Liver (tissue), 8 donors: ENCODE measurements at regions not wholly inside any gene's neighbourhood (a gene's known extent, or its start where the extent isn't known, plus 50 kb on each side); places are given as distances from the start of the nearest gene placed in this dataset.

Experiments
- DNase-seq: peaks from one replicate; pipeline ENCODE4 v3.0.0-alpha.2; 2017; ENCODE audit warnings: low spot score
- H3K27ac ChIP-seq, 2 donors: one replicate each; pipeline ENCODE4 v1.7.0; 2013; ENCODE audit warnings: inconsistent platforms in 2 of 2, low read length in 2 of 2, control low read depth in 1 of 2, low read depth in 1 of 2, mild to moderate bottlenecking in 1 of 2
- H3K27me3 ChIP-seq, 4 donors: one replicate each; pipeline versions ENCODE4 v1.6.1 to v1.7.0; 2013; ENCODE audit warnings: low read length in 3 of 4, inconsistent platforms in 1 of 4, mild to moderate bottlenecking in 1 of 4, moderate library complexity in 1 of 4; ENCODE audit not compliant: control insufficient read depth in 4 of 4, insufficient read depth in 4 of 4
- H3K36me3 ChIP-seq, 4 donors: one replicate each; pipeline versions ENCODE4 v1.6.1 to v1.7.0; 2013; ENCODE audit warnings: low read length in 3 of 4, mild to moderate bottlenecking in 3 of 4, low read depth in 1 of 4, moderate library complexity in 1 of 4; ENCODE audit not compliant: control insufficient read depth in 4 of 4, insufficient read depth in 3 of 4
- H3K4me1 ChIP-seq, 4 donors: one replicate each; pipeline versions ENCODE4 v1.6.1 to v1.7.0; 2013; ENCODE audit warnings: low read length in 3 of 4, mild to moderate bottlenecking in 3 of 4, moderate library complexity in 1 of 4; ENCODE audit not compliant: control insufficient read depth in 4 of 4, insufficient read depth in 4 of 4
- H3K4me3 ChIP-seq, 3 donors: one replicate each; pipeline versions ENCODE4 v1.6.1 to v1.7.0; 2013; ENCODE audit warnings: low read length in 3 of 3, control low read depth in 1 of 3, low read depth in 1 of 3, mild to moderate bottlenecking in 1 of 3
- H3K9ac ChIP-seq, 2 donors: one replicate each; pipeline ENCODE4 v1.7.0; 2013; ENCODE audit warnings: low read length in 2 of 2, mild to moderate bottlenecking in 2 of 2, moderate library complexity in 2 of 2, control low read depth in 1 of 2, low read depth in 1 of 2
- H3K9me3 ChIP-seq, 4 donors: one replicate each; pipeline versions ENCODE4 v1.6.1 to v1.7.0; 2013; ENCODE audit warnings: low read length in 3 of 4; ENCODE audit not compliant: control insufficient read depth in 4 of 4
- EGR1 ChIP-seq, 2 donors: IDR thresholded peaks; 2 replicates each; pipeline ENCODE4 v1.6.1; 2016 to 2018; ENCODE audit warnings: antibody characterized with exemption in 2 of 2, low read depth in 2 of 2
- FOXA1 ChIP-seq: IDR thresholded peaks from 2 replicates; pipeline ENCODE4 v1.6.1; 2016; ENCODE audit warnings: antibody characterized with exemption
- FOXA2 ChIP-seq: IDR thresholded peaks from 2 replicates; pipeline ENCODE4 v1.6.1; 2016; ENCODE audit warnings: antibody characterized with exemption
- GABPA ChIP-seq, 2 donors: IDR thresholded peaks in 1 of 2; conservative IDR thresholded peaks in 1 of 2; 2 replicates each; pipeline ENCODE4 v1.6.1; 2016; ENCODE audit warnings: antibody characterized with exemption in 2 of 2, mild to moderate bottlenecking in 1 of 2, moderate library complexity in 1 of 2
- HNF4A ChIP-seq, 2 donors: conservative IDR thresholded peaks; 2 replicates each; pipeline ENCODE4 v1.6.1; 2016; ENCODE audit warnings: antibody characterized with exemption in 2 of 2, mild to moderate bottlenecking in 2 of 2
- HNF4G ChIP-seq: IDR thresholded peaks from 2 replicates; pipeline ENCODE4 v1.6.1; 2016; ENCODE audit warnings: antibody characterized with exemption
- JUND ChIP-seq, 2 donors: IDR thresholded peaks; 2 replicates each; pipeline ENCODE4 v1.6.1; 2016; ENCODE audit warnings: antibody characterized with exemption in 2 of 2
- NR2F2 ChIP-seq: IDR thresholded peaks from 2 replicates; pipeline ENCODE4 v1.6.1; 2016; ENCODE audit warnings: antibody characterized with exemption
- RAD21 ChIP-seq, 2 donors: IDR thresholded peaks; 2 replicates each; pipeline ENCODE4 v1.6.1; 2016; ENCODE audit warnings: antibody characterized with exemption in 2 of 2, mild to moderate bottlenecking in 2 of 2
- RXRA ChIP-seq, 2 donors: IDR thresholded peaks; 2 replicates each; pipeline ENCODE4 v1.6.1; 2017 to 2018; ENCODE audit warnings: antibody characterized with exemption in 2 of 2, mild to moderate bottlenecking in 1 of 2
- SP1 ChIP-seq: IDR thresholded peaks from 2 replicates; pipeline ENCODE4 v1.6.1; 2018; ENCODE audit warnings: antibody characterized with exemption, mild to moderate bottlenecking
- TAF1 ChIP-seq: conservative IDR thresholded peaks from 2 replicates; pipeline ENCODE4 v1.6.1; 2016; ENCODE audit warnings: antibody characterized with exemption, mild to moderate bottlenecking
- YY1 ChIP-seq: IDR thresholded peaks from 2 replicates; pipeline ENCODE4 v1.6.1; 2016; ENCODE audit warnings: antibody characterized with exemption, mild to moderate bottlenecking
- WGBS: extraction: QIAGEN DNeasy Blood & Tissue Kit; methylation state at CpG from one replicate; pipeline ENCODE4 v1.1.7; 2013; 5-methylcytosine and 5-hydroxymethylcytosine counted together
- TF ChIP-seq, protein P1 (sequence below): IDR thresholded peaks from 2 replicates; pipeline ENCODE4 v1.6.1; 2016; ENCODE audit warnings: antibody characterized with exemption, mild to moderate bottlenecking
- TF ChIP-seq, protein P2 (sequence below): fragments of 150-350 bp; IDR thresholded peaks from 2 replicates; pipeline ENCODE4 v1.5.1; 2017; ENCODE audit warnings: improper control_type of control experiment, low read depth, low read length; ENCODE audit not compliant: missing input control
- TF ChIP-seq, protein P3 (sequence below): IDR thresholded peaks from 2 replicates; pipeline ENCODE4 v1.6.1; 2016; ENCODE audit warnings: antibody characterized with exemption
- TF ChIP-seq, protein P4 (sequence below): IDR thresholded peaks from 2 replicates; pipeline ENCODE4 v1.6.1; 2016; ENCODE audit warnings: antibody characterized with exemption
- TF ChIP-seq, protein P5 (sequence below): IDR thresholded peaks from 2 replicates; pipeline ENCODE4 v1.6.1; 2016; ENCODE audit warnings: antibody characterized with exemption
- donor health status: healthy.
- donor health status: healthy.
- donor health status: healthy.
- donor health status: healthy.
- donor health status: healthy.

DNA sequence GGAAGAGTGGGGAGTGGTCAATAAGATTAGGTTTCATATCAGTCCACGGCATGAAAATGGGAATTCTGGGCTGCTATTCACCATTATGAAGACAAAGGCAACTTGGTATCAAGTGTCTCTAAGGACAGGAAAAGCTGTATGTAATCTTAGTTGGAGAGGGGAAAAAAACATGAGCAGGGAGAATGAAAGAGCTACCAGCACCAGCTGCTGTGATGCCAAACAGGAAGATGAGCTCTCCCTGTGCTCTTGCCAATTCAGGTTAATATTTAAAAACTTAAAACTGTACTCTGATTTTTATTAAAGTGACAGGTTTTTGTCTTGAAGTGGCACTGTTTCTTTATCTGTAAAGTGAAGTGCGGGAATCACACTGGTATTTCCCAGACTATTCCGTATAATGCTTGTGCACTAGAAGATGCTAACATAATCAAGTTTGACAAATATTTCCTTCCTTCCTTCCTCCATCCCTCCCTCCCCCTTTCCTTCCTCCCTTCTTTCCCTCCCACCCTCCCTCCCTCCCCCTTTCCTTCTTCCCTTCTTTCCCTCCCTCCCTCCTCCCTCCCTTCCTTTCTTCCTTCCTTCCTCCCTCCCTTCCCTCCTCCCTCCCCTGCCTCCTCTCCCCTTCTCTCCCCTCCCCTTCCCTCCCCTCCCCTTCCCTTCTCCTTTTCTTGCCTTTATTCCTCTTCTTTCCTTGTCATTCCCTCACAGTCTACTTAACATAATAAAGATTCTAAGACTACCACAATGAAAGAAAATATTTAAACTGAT lies 1383.0 kb upstream of the C9orf72 start:
- Histone ChIP-seq H3K9ac (no peak overlapping the region), H3K27ac (no peak overlapping the region), H3K4me1 (no peaks in the 10 kb centered on the region), H3K9me3 (peaks cover 0 to 1% (median 0%) of the 10 kb centered on the region in 4 donors), H3K4me3 (no peak overlapping the region), H3K36me3 (no peaks in the 10 kb centered on the region), H3K27me3 (no peaks in the 10 kb centered on the region)
- no peak for DNase-seq
- TF ChIP-seq, protein P1, sequence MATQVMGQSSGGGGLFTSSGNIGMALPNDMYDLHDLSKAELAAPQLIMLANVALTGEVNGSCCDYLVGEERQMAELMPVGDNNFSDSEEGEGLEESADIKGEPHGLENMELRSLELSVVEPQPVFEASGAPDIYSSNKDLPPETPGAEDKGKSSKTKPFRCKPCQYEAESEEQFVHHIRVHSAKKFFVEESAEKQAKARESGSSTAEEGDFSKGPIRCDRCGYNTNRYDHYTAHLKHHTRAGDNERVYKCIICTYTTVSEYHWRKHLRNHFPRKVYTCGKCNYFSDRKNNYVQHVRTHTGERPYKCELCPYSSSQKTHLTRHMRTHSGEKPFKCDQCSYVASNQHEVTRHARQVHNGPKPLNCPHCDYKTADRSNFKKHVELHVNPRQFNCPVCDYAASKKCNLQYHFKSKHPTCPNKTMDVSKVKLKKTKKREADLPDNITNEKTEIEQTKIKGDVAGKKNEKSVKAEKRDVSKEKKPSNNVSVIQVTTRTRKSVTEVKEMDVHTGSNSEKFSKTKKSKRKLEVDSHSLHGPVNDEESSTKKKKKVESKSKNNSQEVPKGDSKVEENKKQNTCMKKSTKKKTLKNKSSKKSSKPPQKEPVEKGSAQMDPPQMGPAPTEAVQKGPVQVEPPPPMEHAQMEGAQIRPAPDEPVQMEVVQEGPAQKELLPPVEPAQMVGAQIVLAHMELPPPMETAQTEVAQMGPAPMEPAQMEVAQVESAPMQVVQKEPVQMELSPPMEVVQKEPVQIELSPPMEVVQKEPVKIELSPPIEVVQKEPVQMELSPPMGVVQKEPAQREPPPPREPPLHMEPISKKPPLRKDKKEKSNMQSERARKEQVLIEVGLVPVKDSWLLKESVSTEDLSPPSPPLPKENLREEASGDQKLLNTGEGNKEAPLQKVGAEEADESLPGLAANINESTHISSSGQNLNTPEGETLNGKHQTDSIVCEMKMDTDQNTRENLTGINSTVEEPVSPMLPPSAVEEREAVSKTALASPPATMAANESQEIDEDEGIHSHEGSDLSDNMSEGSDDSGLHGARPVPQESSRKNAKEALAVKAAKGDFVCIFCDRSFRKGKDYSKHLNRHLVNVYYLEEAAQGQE, result no peak
- TF ChIP-seq RXRA (IDR thresholded peaks at IDR 0.05), result no peak
- TF ChIP-seq, protein P2, sequence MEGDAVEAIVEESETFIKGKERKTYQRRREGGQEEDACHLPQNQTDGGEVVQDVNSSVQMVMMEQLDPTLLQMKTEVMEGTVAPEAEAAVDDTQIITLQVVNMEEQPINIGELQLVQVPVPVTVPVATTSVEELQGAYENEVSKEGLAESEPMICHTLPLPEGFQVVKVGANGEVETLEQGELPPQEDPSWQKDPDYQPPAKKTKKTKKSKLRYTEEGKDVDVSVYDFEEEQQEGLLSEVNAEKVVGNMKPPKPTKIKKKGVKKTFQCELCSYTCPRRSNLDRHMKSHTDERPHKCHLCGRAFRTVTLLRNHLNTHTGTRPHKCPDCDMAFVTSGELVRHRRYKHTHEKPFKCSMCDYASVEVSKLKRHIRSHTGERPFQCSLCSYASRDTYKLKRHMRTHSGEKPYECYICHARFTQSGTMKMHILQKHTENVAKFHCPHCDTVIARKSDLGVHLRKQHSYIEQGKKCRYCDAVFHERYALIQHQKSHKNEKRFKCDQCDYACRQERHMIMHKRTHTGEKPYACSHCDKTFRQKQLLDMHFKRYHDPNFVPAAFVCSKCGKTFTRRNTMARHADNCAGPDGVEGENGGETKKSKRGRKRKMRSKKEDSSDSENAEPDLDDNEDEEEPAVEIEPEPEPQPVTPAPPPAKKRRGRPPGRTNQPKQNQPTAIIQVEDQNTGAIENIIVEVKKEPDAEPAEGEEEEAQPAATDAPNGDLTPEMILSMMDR, result no peak
- 53% methylated on average over 3 of the region's 3 CpGs for WGBS

DNA sequence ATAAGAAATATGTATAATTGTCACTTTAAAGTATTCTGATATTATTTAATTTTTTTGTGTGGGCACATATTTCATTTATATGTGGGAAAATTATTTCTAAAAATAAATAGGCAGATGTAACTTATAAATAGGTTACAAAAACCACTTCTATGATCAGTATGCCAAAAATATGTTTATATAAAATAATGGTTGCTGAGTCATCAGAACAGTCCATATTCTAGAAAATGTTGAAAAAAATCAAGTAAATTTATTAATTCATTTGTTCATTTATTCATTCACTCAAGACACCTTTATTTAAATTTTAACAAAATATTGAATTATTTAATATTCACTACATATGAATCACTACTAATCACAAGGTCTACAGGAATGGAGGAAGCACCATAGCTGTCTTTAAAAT lies 1387.3 kb upstream of the C9orf72 start:
- H3K36me3 ChIP-seq, result no peaks in the 10 kb centered on the region
- no peaks in the 10 kb centered on the region for H3K9me3 ChIP-seq
- no peak overlapping the region for H3K27ac ChIP-seq
- no peaks in the 10 kb centered on the region for H3K27me3 ChIP-seq
- no peak for DNase-seq
- H3K4me1 ChIP-seq, result no peaks in the 10 kb centered on the region
- H3K9ac ChIP-seq, result no peak overlapping the region
- H3K4me3 ChIP-seq, result no peak overlapping the region
- no peak for TF ChIP-seq HNF4A (conservative IDR thresholded peaks at IDR 0.05)
- TF ChIP-seq YY1, result no peak
- TF ChIP-seq HNF4G, result no peak
- no peak for TF ChIP-seq NR2F2
- TF ChIP-seq, protein P1, result no peak
- TF ChIP-seq GABPA (IDR thresholded peaks at IDR 0.05 in 1 of 2, conservative IDR thresholded peaks at IDR 0.05 in 1 of 2), result no peak
- TF ChIP-seq FOXA1, result no peak
- no peak for TF ChIP-seq JUND (IDR thresholded peaks at IDR 0.05)
- TF ChIP-seq, protein P3, sequence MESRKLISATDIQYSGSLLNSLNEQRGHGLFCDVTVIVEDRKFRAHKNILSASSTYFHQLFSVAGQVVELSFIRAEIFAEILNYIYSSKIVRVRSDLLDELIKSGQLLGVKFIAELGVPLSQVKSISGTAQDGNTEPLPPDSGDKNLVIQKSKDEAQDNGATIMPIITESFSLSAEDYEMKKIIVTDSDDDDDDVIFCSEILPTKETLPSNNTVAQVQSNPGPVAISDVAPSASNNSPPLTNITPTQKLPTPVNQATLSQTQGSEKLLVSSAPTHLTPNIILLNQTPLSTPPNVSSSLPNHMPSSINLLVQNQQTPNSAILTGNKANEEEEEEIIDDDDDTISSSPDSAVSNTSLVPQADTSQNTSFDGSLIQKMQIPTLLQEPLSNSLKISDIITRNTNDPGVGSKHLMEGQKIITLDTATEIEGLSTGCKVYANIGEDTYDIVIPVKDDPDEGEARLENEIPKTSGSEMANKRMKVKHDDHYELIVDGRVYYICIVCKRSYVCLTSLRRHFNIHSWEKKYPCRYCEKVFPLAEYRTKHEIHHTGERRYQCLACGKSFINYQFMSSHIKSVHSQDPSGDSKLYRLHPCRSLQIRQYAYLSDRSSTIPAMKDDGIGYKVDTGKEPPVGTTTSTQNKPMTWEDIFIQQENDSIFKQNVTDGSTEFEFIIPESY, result no peak
- TF ChIP-seq RXRA (IDR thresholded peaks at IDR 0.05), result no peak
- TF ChIP-seq RAD21 (IDR thresholded peaks at IDR 0.05), result no peak
- no peak for TF ChIP-seq EGR1 (IDR thresholded peaks at IDR 0.05; ENCODE audit: low read depth in 2 of 2)
- TF ChIP-seq, protein P2, result no peak
- TF ChIP-seq TAF1, result no peak
- no peak for TF ChIP-seq FOXA2
- TF ChIP-seq SP1, result no peak
- TF ChIP-seq, protein P4, sequence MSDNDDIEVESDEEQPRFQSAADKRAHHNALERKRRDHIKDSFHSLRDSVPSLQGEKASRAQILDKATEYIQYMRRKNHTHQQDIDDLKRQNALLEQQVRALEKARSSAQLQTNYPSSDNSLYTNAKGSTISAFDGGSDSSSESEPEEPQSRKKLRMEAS, result no peak
- TF ChIP-seq, protein P5, sequence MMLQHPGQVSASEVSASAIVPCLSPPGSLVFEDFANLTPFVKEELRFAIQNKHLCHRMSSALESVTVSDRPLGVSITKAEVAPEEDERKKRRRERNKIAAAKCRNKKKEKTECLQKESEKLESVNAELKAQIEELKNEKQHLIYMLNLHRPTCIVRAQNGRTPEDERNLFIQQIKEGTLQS, result no peak
